ENCODE measurements at regions not wholly inside any gene's neighbourhood (a gene's known extent, or its start where the extent isn't known, plus 50 kb on each side); places are given as distances from the start of the nearest gene placed in this dataset.

- TF ChIP-seq CTCF (IDR thresholded peaks at IDR 0.05) (no peak), POLR2A (IDR thresholded peaks at IDR 0.05) (no peak)
Measured at GRCh38 chr6:121810158-121811032, 374.9 kb downstream of the GJA1 start.

Measured in transverse colon (tissue), 3 donors.